Endothelial cell of umbilical vein (primary cell): ENCODE measurements at regions not wholly inside any gene's neighbourhood (a gene's known extent, or its start where the extent isn't known, plus 50 kb on each side); places are given as distances from the start of the nearest gene placed in this dataset.

Experiments
- EZH2 ChIP-seq: IDR thresholded peaks from 2 replicates; pipeline ENCODE4 v1.6.1; 2012; ENCODE audit warnings: borderline replicate concordance, low read depth, mild to moderate bottlenecking, moderate library complexity, low read length, inconsistent platforms; ENCODE audit not compliant: severe bottlenecking
- POLR2A ChIP-seq: IDR thresholded peaks from 2 replicates; pipeline ENCODE4 v1.6.1; 2012; ENCODE audit warnings: low read depth, mild to moderate bottlenecking, control low read depth, low read length
- POLR2AphosphoS5 ChIP-seq: IDR thresholded peaks from 2 replicates; pipeline ENCODE4 v1.6.1; 2012; ENCODE audit warnings: low read depth, mild to moderate bottlenecking, control low read depth, low read length, moderate library complexity; ENCODE audit not compliant: insufficient read depth
- TF ChIP-seq, protein P1 (sequence below), 2 donors: IDR thresholded peaks; 1 replicate in 1 of 2; 2 replicates in 1 of 2; pipeline ENCODE4 v1.5.1; 2011; ENCODE audit warnings: low read length in 2 of 2, mild to moderate bottlenecking in 2 of 2, moderate library complexity in 2 of 2, control low read depth in 1 of 2, inconsistent platforms in 1 of 2, low read depth in 1 of 2; ENCODE audit not compliant: insufficient read depth in 1 of 2; ENCODE audit errors: extremely low read depth in 1 of 2

- TF ChIP-seq POLR2AphosphoS5 (no peak), POLR2A (no peak), EZH2 (no peak)
- TF ChIP-seq, protein P1, sequence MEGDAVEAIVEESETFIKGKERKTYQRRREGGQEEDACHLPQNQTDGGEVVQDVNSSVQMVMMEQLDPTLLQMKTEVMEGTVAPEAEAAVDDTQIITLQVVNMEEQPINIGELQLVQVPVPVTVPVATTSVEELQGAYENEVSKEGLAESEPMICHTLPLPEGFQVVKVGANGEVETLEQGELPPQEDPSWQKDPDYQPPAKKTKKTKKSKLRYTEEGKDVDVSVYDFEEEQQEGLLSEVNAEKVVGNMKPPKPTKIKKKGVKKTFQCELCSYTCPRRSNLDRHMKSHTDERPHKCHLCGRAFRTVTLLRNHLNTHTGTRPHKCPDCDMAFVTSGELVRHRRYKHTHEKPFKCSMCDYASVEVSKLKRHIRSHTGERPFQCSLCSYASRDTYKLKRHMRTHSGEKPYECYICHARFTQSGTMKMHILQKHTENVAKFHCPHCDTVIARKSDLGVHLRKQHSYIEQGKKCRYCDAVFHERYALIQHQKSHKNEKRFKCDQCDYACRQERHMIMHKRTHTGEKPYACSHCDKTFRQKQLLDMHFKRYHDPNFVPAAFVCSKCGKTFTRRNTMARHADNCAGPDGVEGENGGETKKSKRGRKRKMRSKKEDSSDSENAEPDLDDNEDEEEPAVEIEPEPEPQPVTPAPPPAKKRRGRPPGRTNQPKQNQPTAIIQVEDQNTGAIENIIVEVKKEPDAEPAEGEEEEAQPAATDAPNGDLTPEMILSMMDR (IDR thresholded peaks at IDR 0.05; ENCODE audit: extremely low read depth in 1 of 2, insufficient read depth in 1 of 2, low read depth in 1 of 2, low read length in 2 of 2), result no peak
These were observed 207.3 kb upstream of the APCDD1 start for GRCh38 chr18:10247021-10247741.
